Upper lobe of left lung (tissue), 6 donors: ENCODE measurements at regions not wholly inside any gene's neighbourhood (a gene's known extent, or its start where the extent isn't known, plus 50 kb on each side); places are given as distances from the start of the nearest gene placed in this dataset.

Experiments used
- ATAC-seq, 2 donors: fragments of 200-7000 bp; cut with Tn5 transposase; one replicate each; pipeline ENCODE4 v1.9.1; 2022; ENCODE audit warnings: mild to moderate bottlenecking in 2 of 2, moderate library complexity in 2 of 2; ENCODE audit not compliant: low FRiP score in 2 of 2
- DNase-seq, 2 donors: peaks; one replicate each; pipeline ENCODE4 v3.0.0-alpha.2; 2019 to 2020
- H3K27ac ChIP-seq, 4 donors: fragments of 200-600 bp; sonication (generic); one replicate each; pipeline ENCODE4 v1.5.1; 2016 to 2019
- H3K27me3 ChIP-seq, 4 donors: fragments of 200-600 bp; sonication (generic); one replicate each; pipeline ENCODE4 v1.5.1; 2017 to 2019
- H3K36me3 ChIP-seq, 4 donors: fragments of 200-600 bp; sonication (generic); one replicate each; pipeline ENCODE4 v1.5.1; 2016 to 2019
- H3K4me1 ChIP-seq, 4 donors: fragments of 200-600 bp; sonication (generic); one replicate each; pipeline ENCODE4 v1.5.1; 2018 to 2019
- H3K4me3 ChIP-seq, 4 donors: fragments of 200-600 bp; sonication (generic); one replicate each; pipeline ENCODE4 v1.5.1; 2017 to 2019; ENCODE audit warnings: mild to moderate bottlenecking in 2 of 4, moderate library complexity in 1 of 4
- H3K9me3 ChIP-seq, 4 donors: fragments of 200-600 bp; sonication (generic); one replicate each; pipeline ENCODE4 v1.5.1; 2018 to 2019
- CTCF ChIP-seq, 6 experiments: fragments of 450-650 bp in 4 of 6; fragments of 200-600 bp in 2 of 6; sonication (generic) in 2 of 6; IDR thresholded peaks; one replicate each; pipeline ENCODE4 v1.5.1; 2016 to 2019; ENCODE audit warnings: antibody characterized with exemption in 6 of 6
- EP300 ChIP-seq, 4 donors: sonication (generic); formaldehyde crosslinking; IDR thresholded peaks; one replicate each; pipeline ENCODE4 v1.5.1; 2017; ENCODE audit warnings: antibody characterized with exemption in 4 of 4, control low read depth in 2 of 4
- POLR2A ChIP-seq, 4 donors: fragments of 450-650 bp; IDR thresholded peaks; one replicate each; pipeline ENCODE4 v1.5.1; 2016 to 2017; ENCODE audit warnings: antibody characterized with exemption in 4 of 4, mild to moderate bottlenecking in 2 of 4
- POLR2AphosphoS5 ChIP-seq, 2 donors: sonication (generic); formaldehyde crosslinking; IDR thresholded peaks; one replicate each; pipeline ENCODE4 v1.5.1; 2017; ENCODE audit warnings: antibody characterized with exemption in 2 of 2
- WGBS, 2 donors: methylation state at CpG; one replicate each; pipeline ENCODE4 v1.1.5; 2017 to 2018; 5-methylcytosine and 5-hydroxymethylcytosine counted together
- donor health status: DM: no; HTN: no; CAD: no; lungs with moderate emphysema.
- donor health status: DM: no; HTN: yes; CAD: no; lungs with severe emphysema.

GRCh38 chr11:119889728-119890280 lies 160.8 kb upstream of the NECTIN1 start:
- DNase-seq, result no peak

GRCh38 chr11:119889111-119889510 lies 160.1 kb upstream of the NECTIN1 start:
- Histone ChIP-seq H3K4me1 (no peaks in the 10 kb centered on the region), H3K27me3 (no peaks in the 10 kb centered on the region), H3K36me3 (no peaks in the 10 kb centered on the region), H3K9me3 (no peaks in the 10 kb centered on the region), H3K27ac (no peak overlapping the region), H3K4me3 (no peak overlapping the region)
- DNase-seq, result no peak
- ATAC-seq, result no peak
- TF ChIP-seq CTCF (IDR thresholded peaks at IDR 0.05) (no peak), POLR2AphosphoS5 (IDR thresholded peaks at IDR 0.05) (no peak), EP300 (IDR thresholded peaks at IDR 0.05) (no peak), POLR2A (IDR thresholded peaks at IDR 0.05) (no peak)
- WGBS, 2 donors, result 77 to 92% methylated on average over 3 to 5 of the region's 5 CpGs

More at GRCh38 chr11:119889728-119890280, 160.8 kb upstream of the NECTIN1 start:
- Histone ChIP-seq H3K4me3 (no peak overlapping the region), H3K27ac (no peak overlapping the region), H3K36me3 (no peaks in the 10 kb centered on the region), H3K27me3 (no peaks in the 10 kb centered on the region), H3K4me1 (no peaks in the 10 kb centered on the region), H3K9me3 (no peaks in the 10 kb centered on the region)
- ATAC-seq, result no peak
- WGBS, 2 donors, result 70 to 75% methylated on average over 4 of the region's 4 CpGs
- TF ChIP-seq EP300 (IDR thresholded peaks at IDR 0.05) (no peak), CTCF (IDR thresholded peaks at IDR 0.05) (no peak), POLR2AphosphoS5 (IDR thresholded peaks at IDR 0.05) (no peak), POLR2A (IDR thresholded peaks at IDR 0.05) (no peak)

- Histone ChIP-seq H3K27ac (no peak overlapping the region), H3K4me3 (no peak overlapping the region), H3K4me1 (no peaks in the 10 kb centered on the region), H3K36me3 (no peaks in the 10 kb centered on the region), H3K27me3 (no peaks in the 10 kb centered on the region), H3K9me3 (no peaks in the 10 kb centered on the region)
- ATAC-seq (no peak), DNase-seq (no peak)
- TF ChIP-seq POLR2AphosphoS5 (IDR thresholded peaks at IDR 0.05) (no peak), EP300 (IDR thresholded peaks at IDR 0.05) (no peak), POLR2A (IDR thresholded peaks at IDR 0.05) (no peak), CTCF (IDR thresholded peaks at IDR 0.05) (no peak)
- WGBS, 2 donors, result 62 to 67% methylated on average over 5 of the region's 5 CpGs
Measured at GRCh38 chr11:119888119-119888518, 159.1 kb upstream of the NECTIN1 start.

- no peak overlapping the region for H3K4me3 ChIP-seq
- WGBS, 2 donors, result 87 to 92% methylated on average over 2 to 11 of the region's 11 CpGs
- no peaks in the 10 kb centered on the region for H3K9me3 ChIP-seq
- no peak for TF ChIP-seq EP300 (IDR thresholded peaks at IDR 0.05)
- no peak for TF ChIP-seq POLR2AphosphoS5 (IDR thresholded peaks at IDR 0.05)
- TF ChIP-seq POLR2A (IDR thresholded peaks at IDR 0.05), result no peak
- no peak for TF ChIP-seq CTCF (IDR thresholded peaks at IDR 0.05)
- H3K4me1 ChIP-seq, result no peaks in the 10 kb centered on the region
- DNase-seq (no peak), ATAC-seq (no peak)
- no peaks in the 10 kb centered on the region for H3K27me3 ChIP-seq
- no peak overlapping the region for H3K27ac ChIP-seq
- H3K36me3 ChIP-seq, result no peaks in the 10 kb centered on the region
Measured at GRCh38 chr11:119886667-119887230, 157.7 kb upstream of the NECTIN1 start.
